M059J (cell line): ENCODE measurements at regions not wholly inside any gene's neighbourhood (a gene's known extent, or its start where the extent isn't known, plus 50 kb on each side); places are given as distances from the start of the nearest gene placed in this dataset.

Source experiments
- DNase-seq: peaks from one replicate; pipeline ENCODE4 v3.0.0-alpha.2; 2012; ENCODE audit warnings: low read depth

DNA sequence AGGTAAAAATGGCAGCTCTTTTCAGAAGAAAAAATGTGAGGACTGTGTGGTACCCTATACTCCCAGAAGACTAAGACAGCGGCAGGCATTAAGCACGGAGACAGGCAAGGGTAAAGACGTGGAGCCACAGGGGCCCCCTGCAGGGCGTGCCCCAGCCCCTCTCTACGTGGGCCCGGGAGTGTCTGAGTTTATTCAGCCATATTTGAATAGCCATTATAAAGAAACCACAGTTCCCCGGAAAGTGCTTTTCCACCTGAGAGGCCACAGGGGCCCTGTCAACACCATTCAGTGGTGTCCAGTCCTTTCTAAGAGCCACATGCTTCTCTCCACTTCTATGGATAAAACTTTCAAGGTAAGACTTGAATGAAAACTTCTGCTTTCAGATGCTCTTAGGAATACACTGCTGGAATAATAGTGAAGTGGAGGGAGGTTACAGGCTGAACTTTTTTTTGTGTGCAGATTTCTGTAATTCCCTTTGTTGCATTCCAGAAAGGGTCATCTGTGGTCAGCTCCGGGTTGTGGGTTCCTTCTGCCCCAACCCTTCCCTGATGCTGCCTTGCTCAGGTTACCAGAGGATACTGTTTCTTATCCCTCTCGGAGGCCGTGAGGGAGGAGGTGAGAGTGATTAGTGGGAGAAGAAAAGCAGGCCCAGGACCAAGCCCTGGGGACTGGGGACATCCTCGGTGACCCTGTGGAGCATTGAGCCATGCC, 58.4 kb downstream of the SLC25A47 start:
- peak; percentile 67 for DNase-seq

- DNase-seq, result no peak
Observed at GRCh38 chr14:100382106-100382455, 58.9 kb downstream of the SLC25A47 start.

DNA sequence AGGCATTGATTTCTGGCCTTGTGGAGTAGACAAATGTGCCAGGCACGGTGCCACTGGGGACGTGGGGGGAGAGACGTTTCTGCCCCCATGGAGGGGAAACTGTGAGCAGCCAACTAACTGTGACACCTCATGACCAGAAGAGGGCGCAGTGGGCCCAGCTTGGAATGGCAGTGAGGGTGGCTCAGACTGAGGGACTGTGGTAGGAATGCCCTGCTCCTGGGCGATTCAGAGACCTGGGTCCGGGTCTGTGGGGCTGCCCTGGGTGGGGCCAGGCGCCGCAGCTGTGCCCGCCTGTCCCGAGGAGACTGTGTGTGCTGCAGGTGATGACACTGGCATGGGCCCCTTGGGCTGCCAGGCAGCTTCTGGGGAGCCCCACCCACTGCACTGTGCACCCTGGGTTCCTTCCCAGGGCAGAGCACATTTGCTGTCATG, 60.6 kb downstream of the SLC25A47 start:
- DNase-seq, result peak; percentile 59

- DNase-seq, result no peak
Observed at GRCh38 chr14:100384277-100384676, 61.1 kb downstream of the SLC25A47 start.

GRCh38 chr14:100384819-100385813, 62.0 kb downstream of the SLC25A47 start:
- DNase-seq, result peak; percentile 65

DNA sequence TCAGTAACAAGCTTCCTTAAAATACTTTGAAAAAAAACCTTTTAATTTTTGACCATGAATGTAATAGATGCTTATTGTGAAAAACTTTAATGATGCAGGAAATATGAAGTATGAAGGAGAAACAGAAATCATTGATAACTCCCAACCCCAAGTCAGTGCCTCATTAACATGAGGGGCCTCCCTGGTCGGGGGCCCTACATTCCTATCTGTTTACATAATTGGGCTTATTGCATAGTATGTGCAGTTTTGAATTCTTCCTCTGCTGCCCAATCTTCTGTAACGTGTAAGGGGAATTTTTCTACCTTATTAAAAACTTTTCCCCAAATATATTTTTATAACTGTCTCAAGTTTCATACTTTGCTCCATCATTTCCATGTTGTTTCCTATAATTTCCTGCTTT, 63.0 kb downstream of the SLC25A47 start:
- DNase-seq, result no peak

DNA sequence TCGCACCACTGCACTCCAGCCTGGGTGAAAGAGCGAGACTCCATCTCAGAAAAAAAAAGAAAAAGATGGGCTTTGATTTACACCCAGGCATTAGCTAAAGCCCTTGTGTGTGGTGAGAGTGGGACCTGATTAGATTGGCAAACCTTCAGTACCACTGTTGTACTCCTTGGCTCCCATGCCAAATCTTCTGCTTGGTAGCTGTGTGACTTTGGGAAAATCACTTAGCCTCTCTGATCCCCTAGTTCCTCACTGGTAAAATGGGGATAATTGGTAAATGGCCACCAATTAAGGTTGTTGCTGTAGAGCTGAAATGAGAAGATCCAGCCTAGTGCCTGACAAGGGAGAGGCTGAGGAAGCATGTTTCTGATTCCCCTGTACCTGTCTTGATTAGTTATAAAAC, 63.7 kb downstream of the SLC25A47 start:
- DNase-seq, result no peak

- DNase-seq, result no peak
Observed at GRCh38 chr14:100387450-100387849, 64.3 kb downstream of the SLC25A47 start.

- no peak for DNase-seq
Observed at GRCh38 chr14:100388103-100389054, 65.2 kb downstream of the SLC25A47 start.

- DNase-seq, result no peak
Observed at GRCh38 chr14:100389497-100390104, 66.5 kb downstream of the SLC25A47 start.

DNA sequence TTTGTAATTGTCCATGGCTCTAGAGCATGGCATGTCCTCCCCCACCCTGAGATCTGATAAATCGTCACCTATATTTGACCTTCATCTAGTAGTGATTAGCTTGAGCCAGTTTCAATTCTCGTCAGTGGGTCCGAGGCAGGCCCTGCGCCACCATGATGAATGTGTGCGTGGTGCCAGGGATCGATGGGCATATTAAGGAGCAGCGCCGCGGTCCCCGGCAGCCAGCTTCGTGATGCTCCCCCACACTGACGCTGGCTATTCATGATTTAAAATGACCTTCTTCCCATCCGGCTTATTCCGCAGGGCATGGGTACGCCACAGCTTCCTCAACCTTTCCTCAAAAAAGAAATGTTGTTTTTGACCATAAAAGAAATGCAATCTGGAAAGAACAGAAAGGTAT, 68.0 kb downstream of the SLC25A47 start:
- DNase-seq, result no peak

DNA sequence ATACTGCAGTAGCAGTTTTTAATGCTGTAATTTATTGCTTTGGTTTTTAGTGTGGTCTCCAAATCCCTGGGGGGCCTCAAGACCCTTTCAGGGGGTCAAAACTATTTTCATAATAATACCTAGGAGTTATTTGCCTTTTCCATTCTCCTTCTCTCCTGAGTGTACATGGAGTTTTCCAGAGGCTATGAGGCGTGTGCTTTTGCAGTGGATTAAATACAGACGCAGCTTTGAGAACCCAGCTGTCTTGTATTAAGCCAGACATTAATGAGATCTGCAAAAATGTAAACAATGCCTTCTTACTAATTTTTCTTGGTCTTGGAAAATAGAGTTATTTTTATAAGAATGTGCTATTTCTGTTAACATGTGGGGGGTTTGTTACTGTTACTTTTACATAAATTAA, 68.6 kb downstream of the SLC25A47 start:
- DNase-seq, result no peak

DNA sequence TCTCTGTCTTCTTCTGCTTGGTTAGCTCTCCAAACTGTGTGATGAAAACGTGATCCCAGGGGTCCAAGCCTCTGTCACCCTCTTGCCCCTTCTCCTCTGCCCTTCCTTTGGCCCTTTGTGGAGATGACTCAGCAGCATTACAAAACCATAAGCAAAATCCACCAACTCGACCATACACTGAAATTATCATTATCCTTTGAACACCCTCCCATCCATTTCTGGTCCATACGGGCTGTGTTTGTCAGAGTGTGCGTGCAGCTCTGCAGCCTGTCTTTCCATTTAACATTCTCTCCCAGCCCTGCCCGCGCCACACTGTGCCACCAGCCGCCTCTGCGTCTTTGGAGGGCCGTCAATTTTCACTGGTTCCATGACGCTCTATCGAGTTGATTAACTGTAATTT, 69.2 kb downstream of the SLC25A47 start:
- no peak for DNase-seq

- DNase-seq, result no peak
Observed at GRCh38 chr14:100393362-100393761, 70.2 kb downstream of the SLC25A47 start.

GRCh38 chr14:100393906-100394732, 71.0 kb downstream of the SLC25A47 start:
- no peak for DNase-seq

- DNase-seq, result no peak
Observed at GRCh38 chr14:100394886-100395672, 71.9 kb downstream of the SLC25A47 start.

GRCh38 chr14:100396266-100396795, 73.2 kb downstream of the SLC25A47 start:
- no peak for DNase-seq

GRCh38 chr14:100397005-100397404, 73.9 kb downstream of the SLC25A47 start:
- no peak for DNase-seq

GRCh38 chr14:100398044-100398443, 74.9 kb downstream of the SLC25A47 start:
- no peak for DNase-seq
